NCI-H226 (cell line): ENCODE measurements at regions not wholly inside any gene's neighbourhood (a gene's known extent, or its start where the extent isn't known, plus 50 kb on each side); places are given as distances from the start of the nearest gene placed in this dataset.

Experiments
- DNase-seq: peaks from one replicate; pipeline ENCODE4 v3.0.0-alpha.2; 2015

DNA sequence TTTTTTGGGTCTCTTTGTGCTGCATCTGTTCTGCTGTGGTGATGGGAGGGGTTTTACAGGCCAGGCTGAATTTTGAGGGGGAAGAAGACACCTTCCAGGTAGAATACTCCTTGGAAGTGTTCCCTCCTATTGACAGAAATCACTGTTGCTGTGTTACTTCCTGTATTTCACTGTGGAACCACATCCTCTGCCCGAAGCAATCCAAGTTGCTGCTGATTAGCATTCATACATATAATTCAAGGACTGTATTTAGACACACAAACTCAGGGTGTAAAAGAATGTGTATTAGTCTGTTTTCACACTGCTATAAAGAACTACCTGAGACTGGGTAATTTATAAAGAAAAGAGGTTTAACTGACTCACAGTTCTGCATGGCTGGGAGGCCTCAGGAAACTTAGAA lies 50.6 kb upstream of the TMEM244 start:
- DNase-seq: no peak
